Epithelial cell of esophagus (primary cell): ENCODE measurements at regions not wholly inside any gene's neighbourhood (a gene's known extent, or its start where the extent isn't known, plus 50 kb on each side); places are given as distances from the start of the nearest gene placed in this dataset.

Source experiments
- DNase-seq: peaks from one replicate; pipeline ENCODE4 v3.0.0; 2010; ENCODE audit warnings: low read depth
- H3K4me3 ChIP-seq: 2 replicates; pipeline ENCODE4 v1.5.1; 2011; ENCODE audit warnings: mild to moderate bottlenecking, low read length, control low read depth
- CTCF ChIP-seq: IDR thresholded peaks from 2 replicates; pipeline ENCODE4 v1.5.1; 2011; ENCODE audit warnings: low read depth, mild to moderate bottlenecking, low read length, control low read depth, inconsistent platforms; ENCODE audit not compliant: insufficient read depth; ENCODE audit errors: missing control alignments

GRCh38 chr3:72050048-72050632, 265.2 kb upstream of the PROK2 start:
- no peak for TF ChIP-seq CTCF
- DNase-seq: no peak
- H3K4me3 ChIP-seq: no peak overlapping the region

GRCh38 chr3:72049300-72049699, 264.4 kb upstream of the PROK2 start:
- no peak for DNase-seq
- TF ChIP-seq CTCF: no peak
- no peak overlapping the region for H3K4me3 ChIP-seq

- H3K4me3 ChIP-seq: no peak overlapping the region
- TF ChIP-seq CTCF: no peak
- no peak for DNase-seq
Observed at GRCh38 chr3:72048873-72049272, 263.9 kb upstream of the PROK2 start.

- no peak for TF ChIP-seq CTCF
- peak; percentile 37 for DNase-seq
Observed at GRCh38 chr3:72047221-72047871, 262.4 kb upstream of the PROK2 start.

GRCh38 chr3:72044231-72044855, 259.4 kb upstream of the PROK2 start:
- TF ChIP-seq CTCF: no peak
- DNase-seq: no peak
- H3K4me3 ChIP-seq: no peak overlapping the region

More at GRCh38 chr3:72047221-72047871, 262.4 kb upstream of the PROK2 start:
- H3K4me3 ChIP-seq: no peak overlapping the region

- no peak overlapping the region for H3K4me3 ChIP-seq
- no peak for DNase-seq
- no peak for TF ChIP-seq CTCF
Observed at GRCh38 chr3:72043204-72044133, 258.5 kb upstream of the PROK2 start.
